Thyroid gland (tissue), 4 donors: ENCODE measurements at regions not wholly inside any gene's neighbourhood (a gene's known extent, or its start where the extent isn't known, plus 50 kb on each side); places are given as distances from the start of the nearest gene placed in this dataset.

ENCODE experiments used
- CTCF ChIP-seq, 6 experiments: fragments of 200-600 bp in 3 of 6; fragments of 450-650 bp in 3 of 6; sonication (generic) in 3 of 6; IDR thresholded peaks; one replicate each; pipeline ENCODE4 v1.5.1; 2016 to 2019; ENCODE audit warnings: antibody characterized with exemption in 6 of 6, mild to moderate bottlenecking in 2 of 6, inconsistent platforms in 1 of 6, moderate library complexity in 1 of 6
- POLR2A ChIP-seq, 2 donors: fragments of 450-650 bp; IDR thresholded peaks; one replicate each; pipeline ENCODE4 v1.6.1; 2017; ENCODE audit warnings: antibody characterized with exemption in 2 of 2, mild to moderate bottlenecking in 2 of 2, moderate library complexity in 1 of 2

GRCh38 chr22:48606684-48607307 lies 1220.9 kb downstream of the BRD1 start:
- no peak for TF ChIP-seq CTCF (IDR thresholded peaks at IDR 0.05)
- no peak for TF ChIP-seq POLR2A (IDR thresholded peaks at IDR 0.05)
